GM23338 (cell line): ENCODE measurements at regions not wholly inside any gene's neighbourhood (a gene's known extent, or its start where the extent isn't known, plus 50 kb on each side); places are given as distances from the start of the nearest gene placed in this dataset.

ENCODE experiments used
- CTCF ChIP-seq, 2 experiments: fragments of 200-600 bp in 1 of 2; sonication (generic) in 1 of 2; conservative IDR thresholded peaks; 2 replicates each; pipeline versions ENCODE4 v1.5.1 to v1.6.1; 2016 to 2017; ENCODE audit warnings: antibody characterized with exemption in 2 of 2, low read depth in 2 of 2, mild to moderate bottlenecking in 2 of 2, moderate library complexity in 1 of 2
- EZH2 ChIP-seq: fragments of 200-600 bp; sonication (generic); IDR thresholded peaks from one replicate; pipeline ENCODE4 v1.8.0; 2017; ENCODE audit warnings: antibody characterized with exemption, mild to moderate bottlenecking, low read depth; ENCODE audit not compliant: unreplicated experiment
- JUNB ChIP-seq: IDR thresholded peaks from one replicate; pipeline ENCODE4 v1.6.1; 2016; ENCODE audit warnings: antibody characterized with exemption; ENCODE audit not compliant: unreplicated experiment
- POLR2AphosphoS5 ChIP-seq: IDR thresholded peaks from 2 replicates; pipeline ENCODE4 v1.6.1; 2016; ENCODE audit warnings: antibody characterized with exemption, low read depth

- TF ChIP-seq EZH2 = no peak
- TF ChIP-seq CTCF (conservative IDR thresholded peaks at IDR 0.05; ENCODE audit: low read depth in 2 of 2) = no peak
- no peak for TF ChIP-seq POLR2AphosphoS5
- no peak for TF ChIP-seq JUNB
Measured at GRCh38 chr2:180778291-180778690, 202.1 kb upstream of the UBE2E3 start.
